H1 (cell line): ENCODE measurements at regions not wholly inside any gene's neighbourhood (a gene's known extent, or its start where the extent isn't known, plus 50 kb on each side); places are given as distances from the start of the nearest gene placed in this dataset.

Experiments used
- CTCF ChIA-PET: fragments of 300-600 bp; sonication (Branson Sonifier 250); formaldehyde crosslinking; loops from one replicate; lab custom pipeline; 2021; ENCODE audit not compliant: partially characterized antibody; lab: Charles Lee
- POLR2A ChIA-PET: fragments of 300-600 bp; sonication (Branson Sonifier 250); formaldehyde crosslinking; loops from one replicate; lab custom pipeline; 2021; ENCODE audit warnings: inconsistent platforms; ENCODE audit not compliant: partially characterized antibody; lab: Charles Lee
- DNase-seq, 2 experiments: peaks; one replicate each; pipeline versions ENCODE4 v3.0.0 to v3.0.0-alpha.2; 2010 to 2022; ENCODE audit warnings: low spot score in 2 of 2, low read depth in 1 of 2, mixed read lengths in 1 of 2
- FAIRE-seq: peaks from 2 replicates; lab custom pipeline; 2011; peaks lifted over from hg19 to GRCh38; lab: Jason Lieb, UNC
- H2AFZ ChIP-seq: 2 replicates; pipeline ENCODE4 v1.8.1; 2012; ENCODE audit warnings: low read length, inconsistent platforms
- H2AK5ac ChIP-seq: 2 replicates; pipeline ENCODE4 v1.6.1; 2013; ENCODE audit warnings: low read depth, low read length
- H2BK120ac ChIP-seq: replicated peaks from 2 replicates; pipeline ENCODE3; 2013; ENCODE audit warnings: low read depth, low read length, inconsistent platforms
- H2BK12ac ChIP-seq: 2 replicates; pipeline ENCODE4 v1.6.1; 2013; ENCODE audit warnings: low read depth, low read length
- H2BK15ac ChIP-seq: 2 replicates; pipeline ENCODE4 v1.6.1; 2013; ENCODE audit warnings: low read length
- H2BK20ac ChIP-seq: 2 replicates; pipeline ENCODE4 v1.6.1; 2013; ENCODE audit warnings: low read length
- H2BK5ac ChIP-seq: 2 replicates; pipeline ENCODE4 v1.6.1; 2013; ENCODE audit warnings: low read depth, low read length
- H3K14ac ChIP-seq: 2 replicates; pipeline ENCODE4 v1.6.1; 2013; ENCODE audit warnings: inconsistent platforms; ENCODE audit not compliant: insufficient read length
- H3K18ac ChIP-seq: 2 replicates; pipeline ENCODE4 v1.6.1; 2013; ENCODE audit warnings: low read length; ENCODE audit errors: extremely low read depth
- H3K23ac ChIP-seq: 2 replicates; pipeline ENCODE4 v1.6.1; 2013; ENCODE audit warnings: inconsistent platforms; ENCODE audit not compliant: insufficient read length
- H3K23me2 ChIP-seq: 2 replicates; pipeline ENCODE4 v1.6.1; 2013; ENCODE audit warnings: low read depth, low read length
- H3K27ac ChIP-seq: 2 replicates; pipeline ENCODE4 v1.6.1; 2011; ENCODE audit warnings: low read depth, low read length, inconsistent platforms
- H3K27me3 ChIP-seq, 4 experiments: replicated peaks in 1 of 4; 1 replicate in 1 of 4; 2 replicates in 3 of 4; pipeline versions ENCODE4 v1.6.1 to v1.8.1; 2011 to 2013; ENCODE audit warnings: low read length in 3 of 4, mild to moderate bottlenecking in 3 of 4, inconsistent platforms in 2 of 4, mixed read lengths in 2 of 4, moderate library complexity in 1 of 4; ENCODE audit not compliant: control insufficient read depth in 3 of 4, insufficient read depth in 3 of 4; ENCODE audit errors: extremely low read depth in 1 of 4
- H3K36me3 ChIP-seq, 4 experiments: 2 replicates each; pipeline versions ENCODE4 v1.6.1 to v1.8.1; 2011 to 2013; ENCODE audit warnings: mild to moderate bottlenecking in 4 of 4, low read length in 3 of 4, moderate library complexity in 2 of 4, control low read depth in 1 of 4, inconsistent platforms in 1 of 4; ENCODE audit not compliant: insufficient read depth in 4 of 4, control insufficient read depth in 2 of 4
- H3K4ac ChIP-seq: replicated peaks from 2 replicates; pipeline ENCODE3; 2013; ENCODE audit warnings: low read length, low read depth, mixed read lengths, inconsistent platforms; ENCODE audit not compliant: insufficient read length
- H3K4me1 ChIP-seq, 4 experiments: replicated peaks in 1 of 4; 1 replicate in 1 of 4; 2 replicates in 3 of 4; pipeline versions ENCODE4 v1.6.1 to v1.8.1; 2011 to 2013; ENCODE audit warnings: low read length in 3 of 4, inconsistent platforms in 2 of 4, mixed read lengths in 1 of 4; ENCODE audit not compliant: insufficient read depth in 4 of 4, control insufficient read depth in 3 of 4
- H3K4me2 ChIP-seq, 2 experiments: 2 replicates each; pipeline versions ENCODE4 v1.6.1 to v1.8.1; 2011 to 2013; ENCODE audit warnings: low read depth in 2 of 2, low read length in 2 of 2, control low read depth in 1 of 2, inconsistent platforms in 1 of 2, mild to moderate bottlenecking in 1 of 2; ENCODE audit not compliant: insufficient read depth in 1 of 2
- H3K4me3 ChIP-seq, 4 experiments: fragments of 200-600, 300-600 bp in 1 of 4; sonication (generic), shearing (Covaris generic), sonication (Bioruptor Twin) in 1 of 4; 2 replicates each; pipeline versions ENCODE4 v1.5.1 to v1.8.1; 2011 to 2016; ENCODE audit warnings: low read length in 4 of 4, low read depth in 3 of 4, control low read depth in 2 of 4, inconsistent platforms in 2 of 4, mild to moderate bottlenecking in 2 of 4, mixed read lengths in 1 of 4, moderate library complexity in 1 of 4; ENCODE audit not compliant: insufficient read depth in 2 of 4; ENCODE audit errors: extremely low read depth in 1 of 4
- H3K56ac ChIP-seq: replicated peaks from 2 replicates; pipeline ENCODE3; 2013; ENCODE audit warnings: low read depth, mild to moderate bottlenecking, mixed read lengths, low read length, inconsistent platforms; ENCODE audit not compliant: insufficient read length
- H3K79me1 ChIP-seq: 2 replicates; pipeline ENCODE4 v1.6.1; 2013; ENCODE audit warnings: low read depth, low read length, control low read depth
- H3K79me2 ChIP-seq, 2 experiments: 2 replicates each; pipeline versions ENCODE4 v1.6.1 to v1.8.1; 2012 to 2013; ENCODE audit warnings: low read length in 2 of 2, mild to moderate bottlenecking in 2 of 2, inconsistent platforms in 1 of 2; ENCODE audit not compliant: insufficient read depth in 2 of 2, control insufficient read depth in 1 of 2
- H3K9ac ChIP-seq, 4 experiments: replicated peaks in 1 of 4; 1 replicate in 1 of 4; 2 replicates in 3 of 4; pipeline versions ENCODE4 v1.6.1 to v1.8.1; 2011 to 2013; ENCODE audit warnings: low read depth in 3 of 4, low read length in 3 of 4, control low read depth in 2 of 4, mild to moderate bottlenecking in 2 of 4, moderate library complexity in 2 of 4, inconsistent platforms in 1 of 4; ENCODE audit errors: extremely low read depth in 1 of 4
- H3K9me3 ChIP-seq, 2 experiments: 2 replicates each; pipeline versions ENCODE4 v1.6.1 to v1.8.1; 2012 to 2013; ENCODE audit warnings: mild to moderate bottlenecking in 2 of 2, moderate library complexity in 2 of 2, control low read depth in 1 of 2, inconsistent platforms in 1 of 2, low read depth in 1 of 2, low read length in 1 of 2, mixed read lengths in 1 of 2; ENCODE audit not compliant: insufficient read depth in 2 of 2
- H4K20me1 ChIP-seq, 2 experiments: replicated peaks in 1 of 2; 2 replicates each; pipeline versions ENCODE3 to v1.8.1; 2011 to 2013; ENCODE audit warnings: inconsistent platforms in 2 of 2, low read length in 2 of 2, mild to moderate bottlenecking in 1 of 2; ENCODE audit not compliant: insufficient read depth in 2 of 2, control insufficient read depth in 1 of 2
- H4K5ac ChIP-seq: 2 replicates; pipeline ENCODE4 v1.6.1; 2013; ENCODE audit warnings: low read length, low read depth, mixed read lengths, inconsistent platforms; ENCODE audit not compliant: insufficient read length
- H4K8ac ChIP-seq: 2 replicates; pipeline ENCODE4 v1.8.0; 2013; ENCODE audit warnings: mild to moderate bottlenecking, moderate library complexity, low read length, inconsistent platforms; ENCODE audit not compliant: insufficient read depth; ENCODE audit errors: extremely low read depth
- H4K91ac ChIP-seq: replicated peaks from 2 replicates; pipeline ENCODE3; 2013; ENCODE audit warnings: low read length, mixed read lengths, inconsistent platforms; ENCODE audit not compliant: insufficient read length
- ASH2L ChIP-seq: fragments of 200-600, 300-600 bp; sonication (generic); IDR thresholded peaks from one replicate; pipeline ENCODE4 v1.7.1; 2017; ENCODE audit warnings: low read length
- GABPA ChIP-seq: IDR thresholded peaks from 2 replicates; pipeline ENCODE4 v1.6.1; 2011; ENCODE audit warnings: mild to moderate bottlenecking, low read length, moderate library complexity, borderline replicate concordance; ENCODE audit not compliant: insufficient read depth
- KDM1A ChIP-seq: fragments of 200-600, 300-600 bp; sonication (generic); IDR thresholded peaks from 2 replicates; pipeline ENCODE4 v1.7.1; 2016; ENCODE audit warnings: mild to moderate bottlenecking, low read length, borderline replicate concordance
- NRF1 ChIP-seq: IDR thresholded peaks from 2 replicates; pipeline ENCODE4 v1.6.1; 2011; ENCODE audit warnings: mild to moderate bottlenecking, low read depth, low read length, improper control_type of control experiment
- RFX5 ChIP-seq: IDR thresholded peaks from 2 replicates; pipeline ENCODE4 v1.6.1; 2011; ENCODE audit warnings: low read depth, low read length, improper control_type of control experiment, borderline replicate concordance
- SIRT6 ChIP-seq: IDR thresholded peaks from one replicate; pipeline ENCODE4 v1.7.1; 2012; ENCODE audit warnings: low read length, inconsistent platforms
- SIX5 ChIP-seq: IDR thresholded peaks from 2 replicates; pipeline ENCODE4 v1.6.1; 2011; ENCODE audit warnings: mild to moderate bottlenecking, low read depth, low read length
- SRF ChIP-seq: IDR thresholded peaks from 2 replicates; pipeline ENCODE4 v1.6.1; 2011; ENCODE audit warnings: mild to moderate bottlenecking, low read depth, low read length, moderate library complexity
- TEAD4 ChIP-seq: IDR thresholded peaks from 2 replicates; pipeline ENCODE4 v1.6.1; 2012; ENCODE audit warnings: low read depth, low read length, inconsistent platforms, mixed read lengths
- WGBS, 2 experiments: shearing (Covaris generic) in 1 of 2; methylation state at CpG; one replicate each; pipeline versions ENCODE4 v1.1.6 to v1.1.7; 2013 to 2015; ENCODE audit warnings: low lambda C conversion rate in 2 of 2, mixed read lengths in 2 of 2, inconsistent platforms in 1 of 2, low coverage in 1 of 2, missing lambda C conversion rate in 1 of 2; ENCODE audit not compliant: insufficient replicate concordance in 2 of 2, insufficient coverage in 1 of 2, insufficient read length in 1 of 2; ENCODE audit errors: extremely low coverage in 1 of 2, missing lambda C conversion rate in 1 of 2; 5-methylcytosine and 5-hydroxymethylcytosine counted together
- TF ChIP-seq, protein P1 (sequence below), 3 experiments: IDR thresholded peaks; 1 replicate in 2 of 3; 2 replicates in 1 of 3; pipeline versions ENCODE4 v1.5.1 to v1.6.1; 2011; ENCODE audit warnings: low read length in 3 of 3, mild to moderate bottlenecking in 3 of 3, inconsistent platforms in 2 of 3, low read depth in 1 of 3, moderate library complexity in 1 of 3; ENCODE audit not compliant: insufficient read depth in 1 of 3; ENCODE audit errors: control extremely low read depth in 1 of 3

DNA sequence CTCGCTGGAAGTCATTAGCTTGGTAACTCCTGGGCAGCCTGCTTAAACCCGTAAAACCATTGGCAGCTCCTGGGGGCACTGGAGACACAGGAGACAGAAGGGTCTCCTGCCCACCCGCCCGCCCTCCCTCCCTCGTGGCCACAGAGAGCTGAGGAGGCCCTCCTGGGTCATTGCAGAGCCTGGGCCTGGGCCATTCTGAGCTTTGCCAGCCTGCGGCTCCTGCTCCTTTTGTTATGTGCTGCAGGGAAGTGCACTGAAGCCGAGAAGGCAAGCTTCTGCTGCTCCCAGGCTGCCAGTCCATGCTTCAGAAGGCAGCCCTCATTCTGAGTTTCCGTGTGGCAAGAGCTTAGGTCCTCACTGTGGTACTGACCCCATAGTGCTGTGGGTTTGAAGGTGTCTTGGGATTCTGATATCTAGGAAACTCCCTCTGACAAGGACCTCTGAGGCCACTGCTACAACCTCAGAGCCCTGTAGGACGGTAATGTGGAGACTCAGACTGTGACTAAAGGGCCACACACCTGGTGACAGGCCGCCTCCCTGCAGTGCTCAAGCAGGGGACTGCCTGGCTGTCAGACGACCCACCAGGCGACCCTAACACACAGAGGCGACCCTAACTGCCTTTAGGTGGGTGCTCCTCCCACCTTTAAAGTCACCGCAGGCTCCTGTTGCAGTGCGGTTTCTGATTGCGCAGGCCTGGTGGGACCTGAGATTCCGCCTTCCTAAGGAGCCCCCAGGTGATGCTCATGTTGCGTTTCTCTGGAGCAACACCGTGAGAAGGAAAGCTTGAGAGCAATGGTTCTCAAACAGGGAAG, 118.7 kb downstream of the IER5 start:
- H3K27me3 ChIP-seq: no peaks in the 10 kb centered on the region
- no peaks in the 10 kb centered on the region for H3K9me3 ChIP-seq
- FAIRE-seq: no peak
- peaks cover 5 to 15% (median 12%) of the 10 kb centered on the region in 4 experiments for H3K4me1 ChIP-seq
- no peaks in the 10 kb centered on the region for H4K20me1 ChIP-seq
- 84% methylated on average over 17 of the region's 19 CpGs; no CpG with 5 or more reads in 1 of the 2 experiments for WGBS, 2 experiments
- H3K23me2 ChIP-seq: no peaks in the 10 kb centered on the region
- no peak overlapping the region for H2BK20ac ChIP-seq
- H3K23ac ChIP-seq: no peak overlapping the region
- peak overlapping the region; percentile 34; the same call in 1 of the 2 replicates for H2AFZ ChIP-seq
- H3K56ac ChIP-seq: no peak overlapping the region
- no peak overlapping the region for H2BK120ac ChIP-seq
- H3K79me2 ChIP-seq: no peaks in the 10 kb centered on the region
- H3K79me1 ChIP-seq: no peaks in the 10 kb centered on the region
- H3K36me3 ChIP-seq: no peaks in the 10 kb centered on the region
- no peak overlapping the region for H2BK12ac ChIP-seq
- H3K27ac ChIP-seq: no peak overlapping the region; the same call in 1 of the 2 replicates
- CTCF ChIA-PET: interaction anchor here (0.8 to 4.3 kb wide), 6 partner anchors 10 to 216 kb away, joined by 3 to 32 read pairs (median 6); no protein-coding TSS in a partner anchor
- no peak for TF ChIP-seq KDM1A
- TF ChIP-seq ASH2L: no peak
- no peak for TF ChIP-seq SIRT6
- TF ChIP-seq, protein P1, sequence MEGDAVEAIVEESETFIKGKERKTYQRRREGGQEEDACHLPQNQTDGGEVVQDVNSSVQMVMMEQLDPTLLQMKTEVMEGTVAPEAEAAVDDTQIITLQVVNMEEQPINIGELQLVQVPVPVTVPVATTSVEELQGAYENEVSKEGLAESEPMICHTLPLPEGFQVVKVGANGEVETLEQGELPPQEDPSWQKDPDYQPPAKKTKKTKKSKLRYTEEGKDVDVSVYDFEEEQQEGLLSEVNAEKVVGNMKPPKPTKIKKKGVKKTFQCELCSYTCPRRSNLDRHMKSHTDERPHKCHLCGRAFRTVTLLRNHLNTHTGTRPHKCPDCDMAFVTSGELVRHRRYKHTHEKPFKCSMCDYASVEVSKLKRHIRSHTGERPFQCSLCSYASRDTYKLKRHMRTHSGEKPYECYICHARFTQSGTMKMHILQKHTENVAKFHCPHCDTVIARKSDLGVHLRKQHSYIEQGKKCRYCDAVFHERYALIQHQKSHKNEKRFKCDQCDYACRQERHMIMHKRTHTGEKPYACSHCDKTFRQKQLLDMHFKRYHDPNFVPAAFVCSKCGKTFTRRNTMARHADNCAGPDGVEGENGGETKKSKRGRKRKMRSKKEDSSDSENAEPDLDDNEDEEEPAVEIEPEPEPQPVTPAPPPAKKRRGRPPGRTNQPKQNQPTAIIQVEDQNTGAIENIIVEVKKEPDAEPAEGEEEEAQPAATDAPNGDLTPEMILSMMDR (IDR thresholded peaks at IDR 0.05; ENCODE audit: control extremely low read depth in 1 of 3, insufficient read depth in 1 of 3, low read depth in 1 of 3, low read length in 3 of 3): no peak
- no peak for TF ChIP-seq GABPA
- no peak for TF ChIP-seq SIX5
- TF ChIP-seq RFX5: no peak
- no peak for TF ChIP-seq SRF
- no peak for TF ChIP-seq TEAD4
- no peak for TF ChIP-seq NRF1
- TF ChIP-seq, all 59 proteins: peak for 0
- Histone ChIP-seq H4K5ac (no peak overlapping the region), H4K8ac (no peak overlapping the region), H3K4me3 (no peak overlapping the region), H3K4me2 (no peak overlapping the region; a peak in 1 of 4 replicates), H3K18ac (no peak overlapping the region), H4K91ac (no peak overlapping the region), H2BK5ac (no peak overlapping the region), H3K4ac (no peak overlapping the region), H2AK5ac (no peak overlapping the region), H3K9ac (no peak overlapping the region), H3K14ac (no peak overlapping the region), H2BK15ac (no peak overlapping the region)
- no peak for DNase-seq
- POLR2A ChIA-PET: no interaction called here
